ENCODE measurements at regions not wholly inside any gene's neighbourhood (a gene's known extent, or its start where the extent isn't known, plus 50 kb on each side); places are given as distances from the start of the nearest gene placed in this dataset.

- TF ChIP-seq ZFX (IDR thresholded peaks at IDR 0.05; ENCODE audit: borderline replicate concordance) (no peak), CTCF (IDR thresholded peaks at IDR 0.05) (no peak)
- H3K27ac ChIP-seq: no peak overlapping the region
Measured at GRCh38 chr15:25175789-25176615, 221.2 kb downstream of the SNRPN start.

GRCh38 chr15:25176616-25176923 lies 221.8 kb downstream of the SNRPN start:
- TF ChIP-seq CTCF (IDR thresholded peaks at IDR 0.05) (no peak), ZFX (IDR thresholded peaks at IDR 0.05; ENCODE audit: borderline replicate concordance) (no peak)
- H3K27ac ChIP-seq: no peak overlapping the region

GRCh38 chr15:25176991-25177954 lies 222.5 kb downstream of the SNRPN start:
- TF ChIP-seq CTCF (IDR thresholded peaks at IDR 0.05) (no peak), ZFX (IDR thresholded peaks at IDR 0.05; ENCODE audit: borderline replicate concordance) (no peak)
- no peak overlapping the region for H3K27ac ChIP-seq

- TF ChIP-seq CTCF (IDR thresholded peaks at IDR 0.05): no peak
- no peak for TF ChIP-seq ZFX (IDR thresholded peaks at IDR 0.05; ENCODE audit: borderline replicate concordance)
- no peak overlapping the region for H3K27ac ChIP-seq
Measured at GRCh38 chr15:25177955-25178801, 223.4 kb downstream of the SNRPN start.

GRCh38 chr15:25178835-25179672 lies 224.3 kb downstream of the SNRPN start:
- TF ChIP-seq ZFX (IDR thresholded peaks at IDR 0.05; ENCODE audit: borderline replicate concordance) (no peak), CTCF (IDR thresholded peaks at IDR 0.05) (no peak)
- no peak overlapping the region for H3K27ac ChIP-seq
